H1 (cell line): ENCODE measurements at regions not wholly inside any gene's neighbourhood (a gene's known extent, or its start where the extent isn't known, plus 50 kb on each side); places are given as distances from the start of the nearest gene placed in this dataset.

Experiments used
- ATF2 ChIP-seq: IDR thresholded peaks from 2 replicates; pipeline ENCODE4 v1.6.1; 2012; ENCODE audit warnings: low read length, inconsistent platforms
- BCL11A ChIP-seq, 2 experiments: IDR thresholded peaks; one replicate each; pipeline ENCODE4 v1.6.1; 2011; ENCODE audit warnings: low read depth in 2 of 2, low read length in 2 of 2, mild to moderate bottlenecking in 2 of 2
- CHD2 ChIP-seq: IDR thresholded peaks from 2 replicates; pipeline ENCODE4 v1.6.1; 2012; ENCODE audit warnings: low read length, improper control_type of control experiment
- CREB1 ChIP-seq: IDR thresholded peaks from 2 replicates; pipeline ENCODE4 v1.6.1; 2012; ENCODE audit warnings: inconsistent platforms
- EZH2 ChIP-seq: fragments of 200-600 bp; sonication (generic); IDR thresholded peaks from 2 replicates; pipeline ENCODE4 v1.7.1; 2012; ENCODE audit warnings: low read depth, mild to moderate bottlenecking, moderate library complexity, low read length, inconsistent platforms; ENCODE audit not compliant: severe bottlenecking
- FOSL1 ChIP-seq: IDR thresholded peaks from 2 replicates; pipeline ENCODE4 v1.6.1; 2011; ENCODE audit warnings: mild to moderate bottlenecking, low read depth, low read length, moderate library complexity; ENCODE audit not compliant: insufficient read depth
- MAFK ChIP-seq: IDR thresholded peaks from 2 replicates; pipeline ENCODE4 v1.6.1; 2012; ENCODE audit warnings: low read depth, mild to moderate bottlenecking, improper control_type of control experiment, low read length
- NRF1 ChIP-seq: IDR thresholded peaks from 2 replicates; pipeline ENCODE4 v1.6.1; 2011; ENCODE audit warnings: mild to moderate bottlenecking, low read depth, low read length, improper control_type of control experiment
- PHF8 ChIP-seq: fragments of 200-600 bp; sonication (generic); conservative IDR thresholded peaks from 2 replicates; pipeline ENCODE4 v1.7.1; 2012; ENCODE audit warnings: low read depth, mild to moderate bottlenecking, inconsistent platforms, low read length, moderate library complexity
- POLR2A ChIP-seq, 2 experiments: IDR thresholded peaks; 1 replicate in 1 of 2; 2 replicates in 1 of 2; pipeline ENCODE4 v1.6.1; 2011; ENCODE audit warnings: low read depth in 2 of 2, low read length in 2 of 2, mild to moderate bottlenecking in 2 of 2; ENCODE audit errors: control extremely low read depth in 1 of 2
- POLR2AphosphoS5 ChIP-seq: IDR thresholded peaks from 2 replicates; pipeline ENCODE4 v1.6.1; 2011; ENCODE audit warnings: low read depth, low read length
- TAF1 ChIP-seq: IDR thresholded peaks from 2 replicates; pipeline ENCODE4 v1.6.1; 2011; ENCODE audit warnings: mild to moderate bottlenecking, low read depth, low read length
- YY1 ChIP-seq: IDR thresholded peaks from 2 replicates; pipeline ENCODE4 v1.6.1; 2011; ENCODE audit warnings: low read depth, mild to moderate bottlenecking, low read length
- TF ChIP-seq, protein P1 (sequence below), 3 experiments: IDR thresholded peaks; 1 replicate in 2 of 3; 2 replicates in 1 of 3; pipeline versions ENCODE4 v1.5.1 to v1.6.1; 2011; ENCODE audit warnings: low read length in 3 of 3, mild to moderate bottlenecking in 3 of 3, inconsistent platforms in 2 of 3, low read depth in 1 of 3, moderate library complexity in 1 of 3; ENCODE audit not compliant: insufficient read depth in 1 of 3; ENCODE audit errors: control extremely low read depth in 1 of 3

- TF ChIP-seq, protein P1, sequence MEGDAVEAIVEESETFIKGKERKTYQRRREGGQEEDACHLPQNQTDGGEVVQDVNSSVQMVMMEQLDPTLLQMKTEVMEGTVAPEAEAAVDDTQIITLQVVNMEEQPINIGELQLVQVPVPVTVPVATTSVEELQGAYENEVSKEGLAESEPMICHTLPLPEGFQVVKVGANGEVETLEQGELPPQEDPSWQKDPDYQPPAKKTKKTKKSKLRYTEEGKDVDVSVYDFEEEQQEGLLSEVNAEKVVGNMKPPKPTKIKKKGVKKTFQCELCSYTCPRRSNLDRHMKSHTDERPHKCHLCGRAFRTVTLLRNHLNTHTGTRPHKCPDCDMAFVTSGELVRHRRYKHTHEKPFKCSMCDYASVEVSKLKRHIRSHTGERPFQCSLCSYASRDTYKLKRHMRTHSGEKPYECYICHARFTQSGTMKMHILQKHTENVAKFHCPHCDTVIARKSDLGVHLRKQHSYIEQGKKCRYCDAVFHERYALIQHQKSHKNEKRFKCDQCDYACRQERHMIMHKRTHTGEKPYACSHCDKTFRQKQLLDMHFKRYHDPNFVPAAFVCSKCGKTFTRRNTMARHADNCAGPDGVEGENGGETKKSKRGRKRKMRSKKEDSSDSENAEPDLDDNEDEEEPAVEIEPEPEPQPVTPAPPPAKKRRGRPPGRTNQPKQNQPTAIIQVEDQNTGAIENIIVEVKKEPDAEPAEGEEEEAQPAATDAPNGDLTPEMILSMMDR (IDR thresholded peaks at IDR 0.05; ENCODE audit: control extremely low read depth in 1 of 3, insufficient read depth in 1 of 3, low read depth in 1 of 3, low read length in 3 of 3), result no peak
- TF ChIP-seq NRF1 (no peak), TAF1 (no peak), POLR2A (IDR thresholded peaks at IDR 0.05; ENCODE audit: control extremely low read depth in 1 of 2, low read depth in 2 of 2, low read length in 2 of 2) (no peak), MAFK (no peak), FOSL1 (no peak), YY1 (no peak), CHD2 (no peak), BCL11A (IDR thresholded peaks at IDR 0.05; ENCODE audit: low read depth in 2 of 2, low read length in 2 of 2) (no peak), EZH2 (no peak), POLR2AphosphoS5 (no peak), PHF8 (no peak), ATF2 (no peak), CREB1 (no peak)
Observed at GRCh38 chr6:85077098-85077497, 312.7 kb upstream of the TBX18 start.
